ENCODE measurements at regions not wholly inside any gene's neighbourhood (a gene's known extent, or its start where the extent isn't known, plus 50 kb on each side); places are given as distances from the start of the nearest gene placed in this dataset.

- no peak for TF ChIP-seq EZH2phosphoT487 (IDR thresholded peaks at IDR 0.05; ENCODE audit: borderline replicate concordance, low read depth, low read length)
- TF ChIP-seq CTCF (conservative IDR thresholded peaks at IDR 0.05; ENCODE audit: low read length) = no peak
Observed at GRCh38 chr18:76626991-76627390, 131.9 kb upstream of the ZNF516 start.

Measured in OCI-LY7 (cell line).